Endodermal cell (in vitro differentiated cells): ENCODE measurements at regions not wholly inside any gene's neighbourhood (a gene's known extent, or its start where the extent isn't known, plus 50 kb on each side); places are given as distances from the start of the nearest gene placed in this dataset.

Source experiments
- DNase-seq: peaks from one replicate; pipeline ENCODE4 v3.0.0-alpha.2; 2017
- H3K27ac ChIP-seq: 2 replicates; pipeline ENCODE4 v1.5.1; 2013; ENCODE audit warnings: mild to moderate bottlenecking, low read depth, low read length, moderate library complexity
- H3K27me3 ChIP-seq: 2 replicates; pipeline ENCODE4 v1.6.1; 2013; ENCODE audit warnings: mild to moderate bottlenecking, low read length, moderate library complexity; ENCODE audit not compliant: insufficient read depth, control insufficient read depth, poor library complexity, severe bottlenecking
- H3K36me3 ChIP-seq: 2 replicates; pipeline ENCODE4 v1.7.0; 2013; ENCODE audit warnings: mild to moderate bottlenecking, low read length, moderate library complexity; ENCODE audit not compliant: control insufficient read depth, insufficient read depth
- H3K4me1 ChIP-seq: one replicate; pipeline ENCODE4 v1.7.0; 2013; ENCODE audit warnings: low read length; ENCODE audit not compliant: control insufficient read depth, insufficient read depth
- H3K4me3 ChIP-seq: 2 replicates; pipeline ENCODE4 v1.5.1; 2013; ENCODE audit warnings: mild to moderate bottlenecking, low read length, moderate library complexity
- H3K9ac ChIP-seq: 2 replicates; pipeline ENCODE4 v1.6.1; 2013; ENCODE audit warnings: mild to moderate bottlenecking, low read length, moderate library complexity; ENCODE audit not compliant: poor library complexity, severe bottlenecking; ENCODE audit errors: extremely low read depth
- H3K9me3 ChIP-seq: 2 replicates; pipeline ENCODE4 v1.6.1; 2013; ENCODE audit warnings: mild to moderate bottlenecking, low read length, moderate library complexity; ENCODE audit not compliant: control insufficient read depth
- H3K27ac Mint-ChIP-seq: 2 replicates; pipeline ENCODE4 v1.8.0; 2020; ENCODE audit warnings: mixed read lengths
- H3K27me3 Mint-ChIP-seq: 2 replicates; pipeline ENCODE4 v1.8.0; 2021; ENCODE audit warnings: mild to moderate bottlenecking, mixed read lengths; ENCODE audit not compliant: insufficient read depth
- H3K36me3 Mint-ChIP-seq: 2 replicates; pipeline ENCODE4 v1.8.0; 2020; ENCODE audit warnings: low read depth, mixed read lengths
- H3K4me1 Mint-ChIP-seq: 2 replicates; pipeline ENCODE4 v1.8.0; 2020; ENCODE audit warnings: mixed read lengths
- H3K4me3 Mint-ChIP-seq: 2 replicates; pipeline ENCODE4 v1.8.0; 2020; ENCODE audit warnings: mild to moderate bottlenecking, moderate library complexity, mixed read lengths
- H3K9me3 Mint-ChIP-seq: 2 replicates; pipeline ENCODE4 v1.8.0; 2020; ENCODE audit warnings: mild to moderate bottlenecking, mixed read lengths
- WGBS, 2 experiments: methylation state at CpG; one replicate each; pipeline versions ENCODE4 v1.1.5 to v1.1.7; 2013; ENCODE audit warnings: missing lambda C conversion rate in 2 of 2, mixed read lengths in 1 of 2; ENCODE audit not compliant: insufficient coverage in 1 of 2, insufficient read length in 1 of 2; 5-methylcytosine and 5-hydroxymethylcytosine counted together
- TF ChIP-seq, protein P1 (sequence below): fragments of 200-600 bp; sonication (generic); conservative IDR thresholded peaks from 2 replicates; pipeline ENCODE4 v1.5.0; 2021; ENCODE audit warnings: antibody characterized with exemption, mild to moderate bottlenecking

DNA sequence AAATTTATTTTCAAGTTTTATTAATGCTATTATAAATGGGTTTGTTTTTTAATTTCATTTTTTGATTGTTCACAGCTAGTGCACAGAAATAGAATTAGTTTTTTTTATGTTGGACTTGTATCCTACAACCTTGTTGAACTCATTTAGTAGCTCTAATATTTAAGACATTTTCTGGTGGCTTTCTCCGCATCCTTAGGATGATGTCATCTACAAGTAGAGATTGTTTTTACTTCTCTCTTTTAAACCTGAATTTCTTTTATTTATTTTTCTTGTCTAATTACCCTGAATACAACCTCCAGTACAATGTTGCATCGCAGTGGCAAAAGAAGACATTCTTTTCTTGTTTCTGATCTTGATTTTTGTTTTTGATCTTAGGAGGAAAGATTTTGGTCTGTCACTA, 142.6 kb upstream of the PRDM1 start:
- H3K9me3 Mint-ChIP-seq: peaks cover 3% of the 10 kb centered on the region

DNA sequence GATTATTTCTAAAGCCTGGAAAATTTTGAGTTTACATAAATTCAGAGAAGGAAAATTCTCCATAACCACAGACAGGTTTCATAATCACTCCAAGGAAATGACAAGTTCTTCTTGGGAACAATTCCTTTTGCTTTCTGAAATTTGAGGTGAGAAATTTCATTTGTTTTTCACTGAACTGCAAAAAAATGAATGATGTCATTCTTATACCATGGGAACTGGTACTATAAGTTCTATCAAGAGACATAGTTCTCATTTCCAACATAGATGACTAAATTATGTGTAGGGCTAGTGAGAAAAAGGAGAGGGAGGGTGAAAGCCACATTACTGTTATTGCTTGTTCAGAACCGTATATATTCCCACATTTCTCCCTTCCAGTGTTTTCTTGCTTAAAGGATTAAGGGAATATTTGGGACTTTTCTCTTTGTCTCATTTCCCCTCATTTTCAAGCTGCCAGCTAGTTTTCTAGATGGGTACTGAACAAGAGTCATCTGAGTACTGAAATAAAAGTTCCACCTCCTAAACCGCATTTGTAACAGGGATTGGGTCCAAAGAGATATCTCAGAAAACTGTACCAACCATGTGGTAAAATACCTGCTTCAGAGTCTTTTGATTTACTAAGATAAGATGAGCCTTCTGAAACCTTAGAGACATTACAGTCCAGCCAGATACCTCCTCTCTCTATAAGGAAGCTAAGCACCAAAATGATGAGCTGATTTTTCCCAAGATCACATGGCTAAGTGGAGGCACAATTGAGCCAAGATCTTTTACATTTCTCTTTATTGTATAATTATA, 144.3 kb upstream of the PRDM1 start:
- 97 to 100% methylated on average over 1 of the region's 2 CpGs for WGBS, 2 experiments
- TF ChIP-seq, protein P1, sequence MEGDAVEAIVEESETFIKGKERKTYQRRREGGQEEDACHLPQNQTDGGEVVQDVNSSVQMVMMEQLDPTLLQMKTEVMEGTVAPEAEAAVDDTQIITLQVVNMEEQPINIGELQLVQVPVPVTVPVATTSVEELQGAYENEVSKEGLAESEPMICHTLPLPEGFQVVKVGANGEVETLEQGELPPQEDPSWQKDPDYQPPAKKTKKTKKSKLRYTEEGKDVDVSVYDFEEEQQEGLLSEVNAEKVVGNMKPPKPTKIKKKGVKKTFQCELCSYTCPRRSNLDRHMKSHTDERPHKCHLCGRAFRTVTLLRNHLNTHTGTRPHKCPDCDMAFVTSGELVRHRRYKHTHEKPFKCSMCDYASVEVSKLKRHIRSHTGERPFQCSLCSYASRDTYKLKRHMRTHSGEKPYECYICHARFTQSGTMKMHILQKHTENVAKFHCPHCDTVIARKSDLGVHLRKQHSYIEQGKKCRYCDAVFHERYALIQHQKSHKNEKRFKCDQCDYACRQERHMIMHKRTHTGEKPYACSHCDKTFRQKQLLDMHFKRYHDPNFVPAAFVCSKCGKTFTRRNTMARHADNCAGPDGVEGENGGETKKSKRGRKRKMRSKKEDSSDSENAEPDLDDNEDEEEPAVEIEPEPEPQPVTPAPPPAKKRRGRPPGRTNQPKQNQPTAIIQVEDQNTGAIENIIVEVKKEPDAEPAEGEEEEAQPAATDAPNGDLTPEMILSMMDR: no peak
- Histone ChIP-seq H3K36me3 (no peaks in the 10 kb centered on the region), H3K4me3 (no peak overlapping the region), H3K4me1 (peaks cover 4% of the 10 kb centered on the region), H3K9ac (no peak overlapping the region), H3K27ac (no peak overlapping the region), H3K27me3 (no peaks in the 10 kb centered on the region), H3K9me3 (no peaks in the 10 kb centered on the region)
- DNase-seq: no peak
- H3K27ac Mint-ChIP-seq: no peak overlapping the region
- H3K36me3 Mint-ChIP-seq: no peaks in the 10 kb centered on the region
- H3K4me1 Mint-ChIP-seq: peaks cover 41% of the 10 kb centered on the region
- H3K9me3 Mint-ChIP-seq: peaks cover 2% of the 10 kb centered on the region
- no peaks in the 10 kb centered on the region for H3K27me3 Mint-ChIP-seq
- no peak overlapping the region for H3K4me3 Mint-ChIP-seq

More for the DNA sequence above, 142.6 kb upstream of the PRDM1 start:
- no peak overlapping the region for H3K27ac ChIP-seq
- Mint-ChIP-seq H3K27me3 (no peaks in the 10 kb centered on the region), H3K27ac (no peak overlapping the region), H3K36me3 (peaks cover under 1% of the 10 kb centered on the region), H3K4me3 (no peak overlapping the region), H3K4me1 (peaks cover 30% of the 10 kb centered on the region)
- TF ChIP-seq, protein P1: no peak
- no peak overlapping the region for H3K4me3 ChIP-seq
- DNase-seq: no peak
- peaks cover 3% of the 10 kb centered on the region for H3K4me1 ChIP-seq
- H3K36me3 ChIP-seq: no peaks in the 10 kb centered on the region
- no peaks in the 10 kb centered on the region for H3K9me3 ChIP-seq
- no peak overlapping the region for H3K9ac ChIP-seq
- H3K27me3 ChIP-seq: no peaks in the 10 kb centered on the region
- 92% methylated on average over 2 of the region's 2 CpGs; no CpG with 5 or more reads in 1 of the 2 experiments for WGBS, 2 experiments

DNA sequence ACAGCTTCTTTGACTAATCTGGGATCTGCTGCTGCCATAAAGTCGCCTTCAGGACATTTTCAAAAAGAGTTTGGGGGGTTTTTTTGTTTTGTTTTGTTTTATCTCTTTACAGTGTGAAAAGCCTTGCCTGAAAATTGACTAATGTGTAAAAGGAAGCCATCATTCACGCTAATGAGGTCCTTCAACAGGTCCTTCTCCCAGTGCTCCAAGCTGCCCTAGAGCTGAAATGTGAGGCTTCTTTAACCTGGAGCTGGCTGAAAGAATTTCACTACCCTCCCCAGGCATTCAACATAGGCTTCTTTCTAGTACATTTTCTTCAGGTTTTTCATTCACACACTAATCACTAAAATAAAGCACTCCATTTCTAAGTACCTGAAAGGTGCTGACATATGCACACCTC, 145.1 kb upstream of the PRDM1 start:
- Mint-ChIP-seq H3K4me3 (no peak overlapping the region), H3K27me3 (no peaks in the 10 kb centered on the region)

More for the DNA sequence above, 145.1 kb upstream of the PRDM1 start:
- 61% methylated on average over 2 of the region's 2 CpGs; no CpG with 5 or more reads in 1 of the 2 experiments for WGBS, 2 experiments
- H3K9me3 ChIP-seq: no peaks in the 10 kb centered on the region
- no peaks in the 10 kb centered on the region for H3K27me3 ChIP-seq
- no peaks in the 10 kb centered on the region for H3K36me3 ChIP-seq
- H3K9me3 Mint-ChIP-seq: no peaks in the 10 kb centered on the region
- H3K27ac ChIP-seq: no peak overlapping the region
- H3K36me3 Mint-ChIP-seq: no peaks in the 10 kb centered on the region
- no peak overlapping the region for H3K4me3 ChIP-seq
- H3K9ac ChIP-seq: no peak overlapping the region
- peaks cover 43% of the 10 kb centered on the region for H3K4me1 Mint-ChIP-seq
- DNase-seq: no peak
- peak overlapping the region; percentile 28 for H3K27ac Mint-ChIP-seq
- TF ChIP-seq, protein P1: no peak
- H3K4me1 ChIP-seq: peaks cover 7% of the 10 kb centered on the region
